IPS-15b (cell line): ENCODE measurements at regions not wholly inside any gene's neighbourhood (a gene's known extent, or its start where the extent isn't known, plus 50 kb on each side); places are given as distances from the start of the nearest gene placed in this dataset.

ENCODE experiments used
- H3K27me3 ChIP-seq: one replicate; pipeline ENCODE4 v1.6.1; 2013; ENCODE audit warnings: low read length; ENCODE audit not compliant: control insufficient read depth, insufficient read depth
- H3K36me3 ChIP-seq: one replicate; pipeline ENCODE4 v1.6.1; 2013; ENCODE audit warnings: low read length; ENCODE audit not compliant: control insufficient read depth, insufficient read depth
- H3K4me1 ChIP-seq: one replicate; pipeline ENCODE4 v1.6.1; 2013; ENCODE audit warnings: mild to moderate bottlenecking, low read length; ENCODE audit not compliant: control insufficient read depth, insufficient read depth
- H3K4me3 ChIP-seq: one replicate; pipeline ENCODE4 v1.5.1; 2013; ENCODE audit warnings: low read depth, low read length
- H3K9ac ChIP-seq: one replicate; pipeline ENCODE4 v1.6.1; 2013; ENCODE audit warnings: low read depth, mild to moderate bottlenecking, low read length
- H3K9me3 ChIP-seq: one replicate; pipeline ENCODE4 v1.6.1; 2013; ENCODE audit warnings: mild to moderate bottlenecking, low read length; ENCODE audit not compliant: control insufficient read depth, insufficient read depth

GRCh38 chr19:29324717-29325116 is 111.8 kb upstream of the UQCRFS1 start:
- Histone ChIP-seq H3K36me3 (no peaks in the 10 kb centered on the region), H3K27me3 (peaks cover 7% of the 10 kb centered on the region), H3K9ac (no peak overlapping the region), H3K9me3 (no peaks in the 10 kb centered on the region), H3K4me1 (peaks cover 7% of the 10 kb centered on the region), H3K4me3 (no peak overlapping the region)

- H3K36me3 ChIP-seq, result no peaks in the 10 kb centered on the region
- H3K27me3 ChIP-seq, result peaks cover 8% of the 10 kb centered on the region
- no peaks in the 10 kb centered on the region for H3K9me3 ChIP-seq
- no peak overlapping the region for H3K4me3 ChIP-seq
- H3K9ac ChIP-seq, result no peak overlapping the region
- H3K4me1 ChIP-seq, result peaks cover 7% of the 10 kb centered on the region
These were observed 112.5 kb upstream of the UQCRFS1 start for GRCh38 chr19:29325241-29325975.

- Histone ChIP-seq H3K9ac (no peak overlapping the region), H3K9me3 (no peaks in the 10 kb centered on the region), H3K4me1 (peaks cover 7% of the 10 kb centered on the region), H3K27me3 (peaks cover 8% of the 10 kb centered on the region), H3K4me3 (no peak overlapping the region), H3K36me3 (no peaks in the 10 kb centered on the region)
These were observed 113.4 kb upstream of the UQCRFS1 start for GRCh38 chr19:29326351-29326750.

GRCh38 chr19:29326849-29327840 is 114.2 kb upstream of the UQCRFS1 start:
- Histone ChIP-seq H3K9me3 (no peaks in the 10 kb centered on the region), H3K4me3 (no peak overlapping the region), H3K36me3 (no peaks in the 10 kb centered on the region), H3K27me3 (peaks cover 8% of the 10 kb centered on the region), H3K9ac (no peak overlapping the region), H3K4me1 (peaks cover 7% of the 10 kb centered on the region)

- peaks cover 8% of the 10 kb centered on the region for H3K27me3 ChIP-seq
- no peak overlapping the region for H3K9ac ChIP-seq
- H3K36me3 ChIP-seq, result no peaks in the 10 kb centered on the region
- H3K9me3 ChIP-seq, result no peaks in the 10 kb centered on the region
- H3K4me1 ChIP-seq, result peaks cover 7% of the 10 kb centered on the region
- no peak overlapping the region for H3K4me3 ChIP-seq
These were observed 115.6 kb upstream of the UQCRFS1 start for GRCh38 chr19:29328586-29328985.

- peaks cover 8% of the 10 kb centered on the region for H3K27me3 ChIP-seq
- H3K9me3 ChIP-seq, result no peaks in the 10 kb centered on the region
- H3K4me3 ChIP-seq, result no peak overlapping the region
- H3K4me1 ChIP-seq, result peaks cover 7% of the 10 kb centered on the region
- no peak overlapping the region for H3K9ac ChIP-seq
- H3K36me3 ChIP-seq, result no peaks in the 10 kb centered on the region
These were observed 116.6 kb upstream of the UQCRFS1 start for GRCh38 chr19:29329460-29330134.

GRCh38 chr19:29336425-29336824 is 123.5 kb upstream of the UQCRFS1 start:
- H3K4me3 ChIP-seq, result no peak overlapping the region
- H3K9me3 ChIP-seq, result peaks cover 4% of the 10 kb centered on the region
- H3K27me3 ChIP-seq, result no peaks in the 10 kb centered on the region
- H3K36me3 ChIP-seq, result no peaks in the 10 kb centered on the region
- no peaks in the 10 kb centered on the region for H3K4me1 ChIP-seq
- H3K9ac ChIP-seq, result no peak overlapping the region

GRCh38 chr19:29337029-29337428 is 124.1 kb upstream of the UQCRFS1 start:
- no peaks in the 10 kb centered on the region for H3K36me3 ChIP-seq
- H3K4me3 ChIP-seq, result no peak overlapping the region
- H3K9ac ChIP-seq, result no peak overlapping the region
- H3K27me3 ChIP-seq, result no peaks in the 10 kb centered on the region
- no peaks in the 10 kb centered on the region for H3K4me1 ChIP-seq
- peaks cover 4% of the 10 kb centered on the region for H3K9me3 ChIP-seq

GRCh38 chr19:29338480-29338879 is 125.5 kb upstream of the UQCRFS1 start:
- Histone ChIP-seq H3K4me1 (no peaks in the 10 kb centered on the region), H3K27me3 (no peaks in the 10 kb centered on the region), H3K4me3 (no peak overlapping the region), H3K9ac (no peak overlapping the region), H3K9me3 (peaks cover 7% of the 10 kb centered on the region), H3K36me3 (no peaks in the 10 kb centered on the region)

GRCh38 chr19:29342721-29343120 is 129.8 kb upstream of the UQCRFS1 start:
- Histone ChIP-seq H3K4me3 (no peak overlapping the region), H3K9me3 (peaks cover 8% of the 10 kb centered on the region), H3K36me3 (no peaks in the 10 kb centered on the region), H3K4me1 (no peaks in the 10 kb centered on the region), H3K9ac (no peak overlapping the region), H3K27me3 (no peaks in the 10 kb centered on the region)

GRCh38 chr19:29364224-29364726 is 151.3 kb upstream of the UQCRFS1 start:
- Histone ChIP-seq H3K27me3 (peaks cover 2% of the 10 kb centered on the region), H3K4me3 (no peak overlapping the region), H3K9ac (no peak overlapping the region), H3K36me3 (no peaks in the 10 kb centered on the region), H3K9me3 (no peaks in the 10 kb centered on the region), H3K4me1 (peaks cover 3% of the 10 kb centered on the region)
